Calu3 (cell line): ENCODE measurements at regions not wholly inside any gene's neighbourhood (a gene's known extent, or its start where the extent isn't known, plus 50 kb on each side); places are given as distances from the start of the nearest gene placed in this dataset.

Experiments
- BruUV-seq: library from RNA; stranded (reverse); fragments of 400-500 nt; replicated peaks from 2 replicates; lab custom pipeline; 2021; lab: Mats Ljungman, UMichigan
- CTCF ChIA-PET: fragments of 300-600 bp; sonication (Branson Sonifier 250); formaldehyde crosslinking; loops from one replicate; lab custom pipeline; 2022; ENCODE audit warnings: antibody characterized with exemption; lab: Charles Lee
- DNase-seq: peaks from one replicate; pipeline ENCODE4 v3.0.0; 2022
- H3K27ac Mint-ChIP-seq: one replicate; pipeline ENCODE4 v1.8.0; 2022; ENCODE audit warnings: mixed read lengths; ENCODE audit not compliant: unreplicated experiment
- H3K27me3 Mint-ChIP-seq: one replicate; pipeline ENCODE4 v1.8.0; 2022; ENCODE audit warnings: mixed read lengths; ENCODE audit not compliant: unreplicated experiment
- H3K36me3 Mint-ChIP-seq: one replicate; pipeline ENCODE4 v1.8.0; 2022; ENCODE audit warnings: mild to moderate bottlenecking, moderate library complexity, mixed read lengths; ENCODE audit not compliant: insufficient read depth, unreplicated experiment
- H3K4me1 Mint-ChIP-seq: one replicate; pipeline ENCODE4 v1.8.0; 2022; ENCODE audit warnings: mild to moderate bottlenecking, low read depth, mixed read lengths; ENCODE audit not compliant: unreplicated experiment
- H3K4me3 Mint-ChIP-seq: one replicate; pipeline ENCODE4 v1.8.0; 2022; ENCODE audit warnings: mild to moderate bottlenecking, low read depth, moderate library complexity, mixed read lengths; ENCODE audit not compliant: unreplicated experiment
- H3K9me3 Mint-ChIP-seq: one replicate; pipeline ENCODE4 v1.8.0; 2022; ENCODE audit warnings: low read depth, mixed read lengths; ENCODE audit not compliant: unreplicated experiment
- CTCF ChIP-seq: fragments of 200-600 bp; IDR thresholded peaks from one replicate; pipeline ENCODE4 v1.8.0; 2022; ENCODE audit warnings: antibody characterized with exemption; ENCODE audit not compliant: unreplicated experiment
- intact Hi-C: fragments of 100-400 bp; cut with micrococcal nuclease; formaldehyde crosslinking; loops from one replicate; pipeline ENCODE4 v1.10.0; 2022; ENCODE audit not compliant: unreplicated experiment

DNA sequence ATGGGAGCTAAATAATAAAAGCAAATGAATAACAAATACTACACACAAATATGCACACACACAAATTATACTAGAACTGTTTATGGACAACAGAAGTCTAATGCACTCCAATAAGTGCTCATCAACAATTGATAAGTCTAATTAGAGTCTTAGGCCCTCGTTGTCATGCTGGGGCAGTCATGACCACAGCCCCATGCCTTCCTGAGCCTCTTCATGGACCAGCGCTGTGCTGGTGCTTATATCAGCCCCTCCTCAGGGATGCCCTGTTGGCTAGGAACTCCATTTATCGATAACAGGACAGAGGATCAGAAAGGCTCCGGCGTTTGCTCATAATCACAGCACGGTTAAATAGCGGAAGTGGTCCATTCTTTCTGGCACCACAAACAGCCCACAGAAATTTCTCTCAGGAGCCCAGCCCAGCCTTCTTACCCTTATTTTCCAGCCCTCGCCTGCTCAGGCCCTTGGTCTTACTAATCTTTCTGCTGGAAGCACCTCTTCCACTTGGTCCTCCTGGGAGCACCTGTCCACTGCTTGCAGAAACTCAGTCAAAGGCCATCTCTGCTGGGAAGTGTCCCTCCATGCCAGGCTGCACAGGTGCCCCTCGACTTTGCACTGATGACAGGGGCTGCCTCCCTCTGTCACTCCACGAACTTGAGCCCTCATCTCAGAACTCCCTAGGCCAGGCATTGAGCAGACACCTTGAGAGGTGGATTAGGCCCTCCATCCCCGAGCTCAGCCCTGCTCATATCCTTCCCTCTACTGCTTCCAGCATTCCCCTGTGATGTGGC is 500.2 kb upstream of the HS6ST1 start:
- H3K9me3 Mint-ChIP-seq = no peaks in the 10 kb centered on the region
- peaks cover 12% of the 10 kb centered on the region for H3K27me3 Mint-ChIP-seq
- intact Hi-C loops = no loop called here
- CTCF ChIA-PET = no interaction called here
- H3K4me1 Mint-ChIP-seq = no peaks in the 10 kb centered on the region
- DNase-seq = no peak
- no peak overlapping the region for H3K27ac Mint-ChIP-seq
- no TSS peak for BruUV-seq
- no peaks in the 10 kb centered on the region for H3K36me3 Mint-ChIP-seq
- H3K4me3 Mint-ChIP-seq = no peak overlapping the region
- TF ChIP-seq CTCF = no peak

DNA sequence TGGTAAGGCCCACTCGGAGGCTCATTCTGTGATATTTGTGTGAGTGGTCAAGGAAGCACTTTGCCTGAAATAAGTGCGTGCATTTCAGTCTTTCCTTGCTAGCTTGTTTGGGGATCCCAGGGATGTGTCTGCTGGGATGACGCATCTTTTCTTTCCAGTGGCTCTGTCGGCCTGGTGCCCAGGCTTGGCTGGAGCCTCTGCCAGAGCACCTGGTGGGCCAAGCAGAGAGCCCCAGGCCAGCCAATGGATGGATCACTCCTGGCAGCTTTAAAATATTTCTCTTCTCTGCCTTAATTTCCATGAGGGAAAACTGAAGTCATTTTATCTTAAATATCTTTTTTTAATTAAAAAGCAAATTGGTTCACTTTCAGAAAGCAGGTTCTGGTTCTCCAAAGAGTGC is 501.8 kb upstream of the HS6ST1 start:
- Mint-ChIP-seq H3K27me3 (peaks cover 12% of the 10 kb centered on the region), H3K27ac (no peak overlapping the region)

DNA sequence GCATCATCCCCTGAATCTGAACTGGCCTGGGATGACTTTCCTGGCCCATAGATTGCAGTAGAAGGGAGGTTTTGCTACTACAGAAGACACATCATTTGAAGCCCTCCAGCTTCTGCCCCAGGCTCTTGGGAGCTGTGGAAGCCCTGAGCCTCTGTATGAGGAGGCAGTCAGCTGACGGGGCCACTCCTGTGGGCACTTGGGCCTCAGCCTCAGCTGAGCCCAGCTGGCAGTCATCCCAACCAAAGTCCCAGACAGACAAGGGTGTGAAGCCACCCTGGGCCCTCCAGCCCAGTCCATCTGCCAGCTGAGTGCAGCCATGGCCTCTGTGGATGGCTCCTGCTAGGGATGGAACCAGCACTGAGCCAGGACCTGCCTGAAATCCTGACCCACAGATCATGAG is 502.3 kb upstream of the HS6ST1 start:
- no peak for TF ChIP-seq CTCF
- intact Hi-C loops = no loop called here
- H3K27ac Mint-ChIP-seq = no peak overlapping the region
- no peak for DNase-seq
- no peak overlapping the region for H3K4me3 Mint-ChIP-seq
- peaks cover 12% of the 10 kb centered on the region for H3K27me3 Mint-ChIP-seq
- CTCF ChIA-PET = interaction anchor here (0.6 kb wide), 1 partner anchor 315 kb away, joined by 3 read pairs; no protein-coding TSS in a partner anchor
- no peaks in the 10 kb centered on the region for H3K36me3 Mint-ChIP-seq
- H3K4me1 Mint-ChIP-seq = no peaks in the 10 kb centered on the region
- H3K9me3 Mint-ChIP-seq = peaks cover 4% of the 10 kb centered on the region
- no TSS peak for BruUV-seq

More for the DNA sequence above, 501.8 kb upstream of the HS6ST1 start:
- Mint-ChIP-seq H3K4me3 (no peak overlapping the region), H3K36me3 (no peaks in the 10 kb centered on the region), H3K4me1 (no peaks in the 10 kb centered on the region), H3K9me3 (peaks cover 4% of the 10 kb centered on the region)
- no peak for DNase-seq
- CTCF ChIA-PET = no interaction called here
- BruUV-seq = no TSS peak
- no peak for TF ChIP-seq CTCF
- intact Hi-C loops = no loop called here

GRCh38 chr2:128832946-128833663 is 514.4 kb upstream of the HS6ST1 start:
- Mint-ChIP-seq H3K27me3 (no peaks in the 10 kb centered on the region), H3K27ac (no peak overlapping the region), H3K36me3 (no peaks in the 10 kb centered on the region), H3K9me3 (peaks cover 4% of the 10 kb centered on the region), H3K4me3 (no peak overlapping the region), H3K4me1 (no peaks in the 10 kb centered on the region)
- DNase-seq = no peak
- no TSS peak for BruUV-seq
- intact Hi-C loops = no loop called here
- no peak for TF ChIP-seq CTCF
- CTCF ChIA-PET = no interaction called here
